ENCODE measurements at regions not wholly inside any gene's neighbourhood (a gene's known extent, or its start where the extent isn't known, plus 50 kb on each side); places are given as distances from the start of the nearest gene placed in this dataset.

DNA sequence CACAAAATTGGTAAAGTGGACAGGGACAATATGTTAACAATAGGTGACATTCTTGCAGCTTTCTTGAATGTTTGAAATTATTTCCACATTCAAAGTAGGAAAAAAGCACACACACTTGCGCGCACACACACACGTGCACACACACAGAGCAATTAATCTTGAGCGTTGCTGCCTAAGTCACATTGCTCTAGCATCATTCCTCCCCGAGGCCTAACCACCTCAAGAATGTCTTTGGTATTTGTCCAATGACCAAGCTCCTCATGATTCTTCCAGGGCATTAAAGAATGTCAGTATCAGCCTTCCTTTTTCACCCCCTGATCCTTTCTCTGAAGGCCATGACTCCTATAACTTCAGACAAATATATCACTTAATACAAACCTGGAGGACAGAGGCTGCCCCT, 198.1 kb downstream of the NPR3 start:
- TF ChIP-seq, protein P1, sequence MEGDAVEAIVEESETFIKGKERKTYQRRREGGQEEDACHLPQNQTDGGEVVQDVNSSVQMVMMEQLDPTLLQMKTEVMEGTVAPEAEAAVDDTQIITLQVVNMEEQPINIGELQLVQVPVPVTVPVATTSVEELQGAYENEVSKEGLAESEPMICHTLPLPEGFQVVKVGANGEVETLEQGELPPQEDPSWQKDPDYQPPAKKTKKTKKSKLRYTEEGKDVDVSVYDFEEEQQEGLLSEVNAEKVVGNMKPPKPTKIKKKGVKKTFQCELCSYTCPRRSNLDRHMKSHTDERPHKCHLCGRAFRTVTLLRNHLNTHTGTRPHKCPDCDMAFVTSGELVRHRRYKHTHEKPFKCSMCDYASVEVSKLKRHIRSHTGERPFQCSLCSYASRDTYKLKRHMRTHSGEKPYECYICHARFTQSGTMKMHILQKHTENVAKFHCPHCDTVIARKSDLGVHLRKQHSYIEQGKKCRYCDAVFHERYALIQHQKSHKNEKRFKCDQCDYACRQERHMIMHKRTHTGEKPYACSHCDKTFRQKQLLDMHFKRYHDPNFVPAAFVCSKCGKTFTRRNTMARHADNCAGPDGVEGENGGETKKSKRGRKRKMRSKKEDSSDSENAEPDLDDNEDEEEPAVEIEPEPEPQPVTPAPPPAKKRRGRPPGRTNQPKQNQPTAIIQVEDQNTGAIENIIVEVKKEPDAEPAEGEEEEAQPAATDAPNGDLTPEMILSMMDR (IDR thresholded peaks at IDR 0.05) = no peak
- TF ChIP-seq EP300 (IDR thresholded peaks at IDR 0.05) (no peak), POLR2A (IDR thresholded peaks at IDR 0.05) (no peak), POLR2AphosphoS5 (IDR thresholded peaks at IDR 0.05) (no peak)
